ENCODE measurements at regions not wholly inside any gene's neighbourhood (a gene's known extent, or its start where the extent isn't known, plus 50 kb on each side); places are given as distances from the start of the nearest gene placed in this dataset.
A peak's percentile ranks its signal among the peaks of the same experiment; 100 is the strongest.

DNA sequence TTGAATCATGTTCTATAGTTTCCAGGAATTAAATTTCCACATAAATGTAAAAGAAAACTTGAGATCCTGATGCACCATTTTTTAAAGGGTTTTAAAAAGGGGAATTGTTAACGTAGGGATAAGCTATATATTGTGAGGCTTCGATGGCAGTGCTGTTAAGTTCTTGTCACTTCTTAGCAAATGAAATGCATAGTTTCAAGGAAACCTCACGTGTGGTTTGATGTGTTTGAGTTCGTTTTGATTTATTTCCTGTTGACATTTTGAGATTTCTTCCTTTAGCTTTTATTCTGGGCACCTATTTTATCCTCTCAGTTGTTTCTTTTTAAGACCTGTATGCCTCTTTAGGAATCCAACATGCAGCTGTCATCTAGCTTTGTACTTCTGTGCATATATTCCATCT lies 301.0 kb downstream of the DOCK8 start:
- DNase-seq (ENCODE audit: low read depth): no peak

DNA sequence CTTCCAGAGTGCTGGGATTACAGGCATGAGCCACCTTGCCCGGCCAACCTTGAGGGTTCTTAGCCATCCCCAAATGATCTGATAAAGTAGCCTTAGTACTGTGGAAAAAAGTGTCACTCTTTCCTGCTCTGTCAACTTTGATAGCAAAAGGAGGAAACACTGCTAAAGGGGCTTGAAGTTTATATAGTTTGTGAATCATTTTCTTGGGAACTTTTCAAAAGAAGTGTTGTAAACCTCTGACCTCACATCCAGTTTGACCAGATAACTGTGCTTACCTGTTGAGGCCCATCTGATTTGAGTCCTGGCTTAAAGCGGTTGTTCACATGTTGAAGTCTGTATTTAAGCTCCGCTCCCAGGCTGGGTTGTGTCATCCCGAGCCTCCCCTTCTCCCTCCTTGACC lies 303.3 kb downstream of the DOCK8 start:
- no peak for DNase-seq (ENCODE audit: low read depth)

DNA sequence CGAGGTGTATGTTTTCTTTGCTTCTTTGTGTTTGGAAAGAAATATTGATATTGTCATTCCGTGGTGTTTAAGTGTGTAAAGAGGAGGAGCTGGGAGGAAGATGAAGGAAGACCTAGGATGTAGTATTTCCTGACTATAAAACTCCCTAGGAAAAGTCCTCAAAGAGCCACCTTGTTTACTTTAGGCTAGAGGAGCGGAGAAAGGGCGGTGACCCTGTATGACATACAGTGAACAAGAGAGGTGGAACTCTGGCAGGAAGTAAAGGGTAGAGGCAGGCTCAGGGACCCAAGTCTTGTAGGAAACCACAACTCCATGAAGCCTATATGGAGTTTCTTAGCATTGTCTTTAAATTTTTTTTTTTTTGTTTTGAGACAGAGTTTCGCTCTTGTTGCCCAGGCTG lies 303.9 kb downstream of the DOCK8 start:
- DNase-seq (ENCODE audit: low read depth): no peak

DNA sequence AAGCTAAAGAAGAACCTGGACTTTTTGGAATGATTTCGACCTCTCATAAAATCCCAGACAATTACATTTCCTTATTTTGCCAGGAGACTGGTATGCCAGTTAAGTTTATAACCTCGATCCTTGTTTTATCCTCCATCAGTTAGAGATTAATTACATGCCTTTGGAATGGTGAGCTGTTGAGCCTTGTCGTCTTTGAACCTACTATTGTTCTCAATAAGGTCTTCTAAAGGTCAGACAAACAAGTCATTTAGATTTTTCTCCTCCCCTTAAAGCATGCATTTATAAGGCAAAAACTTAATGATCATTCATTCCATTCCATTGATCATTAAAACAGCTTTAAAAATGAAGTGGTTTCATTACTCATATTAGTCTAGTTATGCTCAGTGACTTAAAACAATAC lies 304.9 kb downstream of the DOCK8 start:
- no peak for DNase-seq (ENCODE audit: low read depth)

DNA sequence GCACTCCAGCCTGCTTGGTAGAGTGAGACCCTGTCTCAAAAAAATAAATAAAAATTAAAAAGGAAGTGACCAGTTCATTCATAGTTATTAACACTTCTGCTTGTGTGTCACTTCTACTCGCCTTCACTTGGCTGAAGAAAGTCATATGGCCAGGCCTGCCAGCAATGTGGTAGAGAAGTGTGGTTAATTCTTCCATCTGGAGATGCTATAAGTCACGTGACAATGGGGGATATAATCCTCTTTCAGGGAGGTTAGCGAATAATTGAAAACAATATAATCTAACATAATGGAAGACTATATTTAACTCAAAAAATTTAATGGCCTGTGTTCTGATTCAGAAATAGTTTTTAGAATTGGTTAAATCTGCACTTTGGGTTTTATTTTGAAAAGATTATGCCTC lies 305.6 kb downstream of the DOCK8 start:
- DNase-seq (ENCODE audit: low read depth): no peak

DNA sequence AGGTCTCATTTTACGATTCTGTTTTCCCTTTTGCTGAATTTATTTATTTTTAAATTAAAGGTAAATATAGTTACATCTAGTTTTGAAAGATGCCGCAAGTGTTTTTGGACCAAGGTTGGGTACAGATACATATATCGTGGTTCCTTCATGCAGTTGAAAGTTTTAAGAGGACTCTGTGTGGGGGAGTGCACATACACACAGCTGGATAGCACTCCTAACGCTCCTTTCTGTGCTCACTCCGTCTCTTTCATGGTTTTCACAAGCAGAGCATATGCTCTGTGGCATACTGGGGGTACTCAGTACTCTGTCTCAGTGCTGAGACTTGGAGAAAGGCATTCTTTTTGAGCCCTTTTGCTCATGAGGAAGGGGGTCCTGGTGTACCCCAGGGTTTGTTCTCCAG lies 307.5 kb downstream of the DOCK8 start:
- no peak for DNase-seq (ENCODE audit: low read depth)

DNA sequence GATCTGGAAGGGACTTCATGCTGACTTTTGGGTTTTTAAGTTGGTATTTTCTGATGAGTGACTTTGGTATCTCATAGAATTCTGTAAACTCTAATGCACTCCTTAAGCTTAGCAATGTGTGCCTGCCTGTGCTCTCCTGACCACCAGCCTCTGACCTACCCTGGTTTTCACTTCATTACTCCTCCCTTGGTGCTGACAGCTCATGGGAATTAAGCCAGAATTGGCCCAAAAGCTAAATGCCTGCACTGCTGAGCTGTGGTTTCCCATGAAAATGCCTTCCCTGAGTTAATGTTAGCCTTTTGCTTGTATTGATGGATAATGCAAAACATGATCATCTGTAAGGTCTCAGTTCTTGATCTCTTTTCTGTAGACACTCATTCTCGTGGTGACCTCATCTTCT lies 308.0 kb downstream of the DOCK8 start:
- no peak for DNase-seq (ENCODE audit: low read depth)

DNA sequence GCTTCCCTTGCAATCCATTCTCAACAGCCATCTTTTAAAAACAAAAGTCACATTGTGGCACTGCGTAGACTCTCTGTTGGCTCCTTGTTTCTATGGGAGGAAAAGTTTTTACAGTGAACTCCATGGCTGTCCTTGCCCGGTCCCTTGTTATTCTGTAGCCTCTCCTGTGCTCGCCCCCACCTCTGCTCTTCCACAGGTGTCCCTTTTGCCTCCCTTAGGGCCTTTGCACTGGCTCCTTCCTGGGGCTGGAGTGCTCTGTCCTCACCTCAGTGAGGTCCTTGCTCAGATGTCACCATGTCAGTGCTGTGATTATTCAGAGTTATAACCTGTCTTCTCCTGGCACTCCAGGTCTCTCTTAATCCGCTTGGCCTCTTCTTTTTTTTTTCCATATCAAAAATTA lies 308.8 kb downstream of the DOCK8 start:
- DNase-seq (ENCODE audit: low read depth): no peak

DNA sequence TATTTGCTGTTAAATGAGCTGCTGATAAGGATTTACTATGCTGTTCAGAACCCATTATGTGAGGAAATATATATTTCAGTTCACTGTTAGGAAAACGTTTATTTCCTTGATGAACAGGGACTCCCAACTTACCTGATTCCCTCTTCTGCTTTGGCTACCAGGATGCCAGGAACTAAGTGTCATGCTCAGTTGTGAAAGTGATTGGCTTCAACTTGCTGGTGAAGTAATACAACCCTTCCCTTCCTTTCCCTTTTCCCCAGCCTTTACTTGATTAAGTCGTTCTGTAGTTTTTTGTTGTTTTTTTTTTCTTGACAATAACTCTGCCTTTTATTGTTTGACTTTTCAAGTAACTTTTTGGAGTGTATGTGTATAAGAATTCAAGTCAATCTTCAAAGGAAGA lies 309.3 kb downstream of the DOCK8 start:
- DNase-seq (ENCODE audit: low read depth): no peak

DNA sequence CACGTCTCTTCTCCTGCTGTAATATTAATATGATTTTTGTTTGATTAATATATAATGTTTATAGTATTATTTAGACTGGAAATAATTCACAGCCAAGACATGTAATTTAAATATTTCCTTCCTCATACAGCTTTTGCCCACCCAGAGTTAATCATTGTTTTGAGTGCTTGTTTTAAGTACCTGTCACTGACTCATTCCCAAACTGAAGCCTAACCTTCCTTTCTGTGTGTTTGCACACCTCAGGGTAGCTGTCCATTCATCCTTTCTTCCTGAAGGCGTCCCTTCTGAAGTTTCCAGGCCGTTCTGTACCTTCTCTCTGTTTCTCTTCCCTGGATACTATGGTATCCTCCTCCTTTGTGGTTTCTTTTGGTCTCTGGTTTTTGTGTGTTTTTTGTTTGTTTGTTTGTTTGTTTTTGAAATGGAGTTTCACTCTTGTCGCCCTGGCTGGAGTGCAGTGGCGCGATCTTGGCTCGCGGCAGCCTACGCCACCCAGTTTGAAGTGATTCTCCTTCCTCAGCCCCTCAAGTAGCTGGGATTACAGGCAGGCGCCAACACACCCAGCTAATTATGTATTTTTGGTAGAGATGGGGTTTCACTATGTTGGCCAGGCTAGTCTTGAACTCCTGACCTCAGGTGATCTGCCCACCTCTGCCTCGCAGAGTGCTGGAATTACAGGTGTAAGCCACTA lies 312.4 kb downstream of the DOCK8 start:
- no peak for DNase-seq (ENCODE audit: low read depth)

DNA sequence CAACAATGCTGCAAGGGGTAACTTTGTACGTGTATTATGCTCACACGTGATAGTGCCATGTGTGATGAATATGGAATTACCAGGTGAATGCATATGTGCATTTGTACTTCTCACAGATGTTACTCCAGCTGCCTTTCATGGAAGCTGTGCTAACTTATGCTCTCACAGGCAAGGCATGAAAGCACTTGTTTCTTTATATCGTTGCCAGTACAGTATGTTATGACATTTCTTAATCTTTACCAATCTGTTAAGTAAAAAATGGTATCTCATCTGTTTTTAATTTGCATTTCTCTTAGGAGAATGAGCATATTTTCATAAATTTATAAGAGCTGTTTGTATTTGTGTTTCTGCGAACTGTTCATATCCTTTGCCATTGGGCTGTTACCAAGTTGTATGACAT lies 311.8 kb upstream of the DMRT1 start:
- DNase-seq (ENCODE audit: low read depth): no peak

DNA sequence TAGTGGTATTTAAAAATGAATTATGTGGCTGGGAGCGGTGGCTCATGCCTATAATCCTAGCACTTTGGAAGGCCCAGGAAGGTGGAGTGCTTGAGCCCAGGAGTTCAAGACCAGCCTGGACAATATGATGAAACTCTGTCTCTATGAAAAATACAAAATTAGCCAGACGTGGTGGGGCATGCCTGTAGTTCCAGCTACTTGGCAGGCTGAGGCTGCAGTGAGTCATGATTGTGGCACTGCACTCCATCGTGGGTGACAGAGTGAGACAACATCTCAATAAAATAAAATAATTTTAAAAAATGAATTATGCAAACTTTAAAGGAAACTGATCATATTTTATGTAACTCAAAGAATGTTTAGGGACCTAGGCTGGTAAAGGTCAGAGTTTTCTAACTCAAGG lies 310.8 kb upstream of the DMRT1 start:
- no peak for DNase-seq (ENCODE audit: low read depth)

DNA sequence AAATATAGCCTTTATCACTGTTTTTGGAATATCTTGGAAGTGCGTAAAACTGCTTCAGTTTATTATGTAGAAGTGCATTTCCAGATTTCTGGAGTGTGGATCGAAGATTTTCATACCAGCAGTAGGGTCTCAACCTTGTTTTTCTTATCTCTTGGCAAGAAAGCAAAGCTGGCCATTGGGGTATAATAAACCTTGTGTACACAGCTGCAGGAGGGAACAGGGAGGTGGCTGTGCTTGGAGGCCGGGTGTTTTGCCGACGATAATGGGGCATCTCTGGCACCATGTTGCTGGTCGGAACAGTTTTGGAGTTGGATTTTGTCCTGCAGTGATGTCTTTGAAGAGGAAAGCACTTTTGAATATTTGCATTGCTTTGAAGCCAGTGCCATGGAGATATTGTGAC lies 308.8 kb upstream of the DMRT1 start:
- no peak for DNase-seq (ENCODE audit: low read depth)

DNA sequence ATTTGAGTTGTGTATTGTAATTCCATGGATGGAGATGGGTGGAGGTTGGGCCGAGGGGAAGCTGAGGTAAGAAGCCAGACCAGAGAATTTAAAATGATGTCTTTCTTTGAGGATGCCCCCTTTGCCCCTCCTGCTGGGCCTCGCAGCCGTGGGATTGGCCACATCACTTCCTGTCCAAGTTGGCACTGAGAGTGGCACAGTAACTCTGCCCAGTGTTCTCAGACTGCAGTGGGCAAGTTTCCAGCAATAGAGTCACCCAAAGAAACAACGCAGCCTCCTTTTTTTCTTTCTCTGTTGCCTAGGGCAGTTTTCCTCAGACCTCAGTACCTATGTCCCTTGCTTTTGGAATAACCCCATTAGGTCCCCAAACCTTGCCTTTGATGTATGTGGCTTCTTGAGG lies 306.6 kb upstream of the DMRT1 start:
- no peak for DNase-seq (ENCODE audit: low read depth)

DNA sequence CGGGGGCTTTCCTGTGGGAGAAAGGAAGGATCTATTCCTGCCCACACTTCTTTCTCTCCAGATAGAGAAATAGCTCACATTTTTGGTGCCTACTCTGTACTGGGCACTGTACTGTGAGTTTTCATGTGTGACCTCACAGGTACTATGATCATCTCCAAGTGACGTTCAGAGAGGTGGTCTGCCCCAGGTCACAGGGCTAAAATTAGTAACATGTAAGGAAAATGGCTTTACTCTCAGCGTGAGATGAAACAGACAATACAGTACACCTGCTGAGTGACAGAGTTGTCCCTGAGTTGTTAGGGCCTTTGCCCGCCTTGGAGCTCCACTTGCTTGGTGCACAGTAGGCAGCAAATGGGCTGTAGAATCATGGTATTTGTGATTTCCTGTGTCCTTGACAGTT lies 306.1 kb upstream of the DMRT1 start:
- no peak for DNase-seq (ENCODE audit: low read depth)

DNA sequence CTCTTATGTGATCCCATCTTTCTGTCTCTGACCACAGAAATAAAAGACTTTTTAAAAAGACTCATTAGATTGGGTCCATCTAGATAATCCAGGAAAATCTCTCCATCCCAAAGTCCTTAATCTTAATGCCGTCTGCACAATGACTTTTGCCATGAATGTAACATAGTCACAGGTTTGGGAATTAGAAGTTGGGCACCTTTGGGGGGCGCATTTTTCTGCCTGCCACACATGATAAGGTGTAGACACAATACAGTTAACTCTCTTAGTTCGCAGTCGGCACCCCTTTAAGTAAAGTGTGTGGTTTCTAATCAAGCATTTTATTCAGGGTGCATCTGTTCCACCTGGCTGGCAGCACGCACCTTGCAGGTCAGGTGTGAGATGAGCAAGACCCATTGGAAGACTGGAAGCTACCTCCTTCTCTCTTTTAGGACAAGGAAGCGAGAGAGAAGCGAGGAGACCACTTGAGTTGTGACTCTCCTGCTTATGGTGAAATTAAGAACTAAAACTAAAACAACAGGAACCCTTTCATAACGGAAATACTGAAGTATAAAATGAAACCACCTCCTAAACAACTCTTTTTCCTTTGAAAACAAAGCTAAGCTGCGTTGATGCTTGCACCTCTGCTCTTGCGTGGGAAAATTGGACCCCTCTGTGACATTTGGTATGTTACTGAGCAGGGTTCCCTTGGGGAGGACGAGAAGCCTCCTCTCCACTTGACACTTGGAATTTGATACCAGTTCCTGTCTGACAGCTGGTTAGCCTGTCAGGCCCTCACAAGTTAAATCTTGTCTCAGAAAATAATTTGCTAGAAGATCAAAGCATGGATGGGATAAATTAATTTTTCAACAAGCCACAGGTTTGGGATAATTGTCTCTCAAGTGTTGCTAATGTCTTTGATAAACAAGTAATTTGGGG lies 304.6 kb upstream of the DMRT1 start:
- DNase-seq (ENCODE audit: low read depth): no peak

DNA sequence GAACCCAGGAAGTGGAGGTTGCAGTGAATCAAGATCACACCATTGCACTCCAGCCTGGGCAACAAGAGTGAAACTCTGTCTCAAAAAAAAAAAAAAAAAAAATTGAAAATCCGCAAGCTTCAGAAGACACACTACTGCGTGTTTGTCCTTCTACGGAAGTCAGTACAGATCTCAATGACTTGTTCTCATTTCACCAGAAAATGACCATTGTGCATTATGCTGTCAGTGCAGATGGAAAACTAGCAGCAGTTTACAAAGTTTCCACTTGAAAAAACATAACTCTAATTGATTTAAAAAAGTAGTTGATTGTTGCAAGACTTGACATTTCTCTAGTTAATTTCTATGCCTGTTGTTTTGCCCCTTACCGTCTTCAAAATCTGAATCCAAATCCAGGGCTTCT lies 298.0 kb upstream of the DMRT1 start:
- no peak for DNase-seq (ENCODE audit: low read depth)

DNA sequence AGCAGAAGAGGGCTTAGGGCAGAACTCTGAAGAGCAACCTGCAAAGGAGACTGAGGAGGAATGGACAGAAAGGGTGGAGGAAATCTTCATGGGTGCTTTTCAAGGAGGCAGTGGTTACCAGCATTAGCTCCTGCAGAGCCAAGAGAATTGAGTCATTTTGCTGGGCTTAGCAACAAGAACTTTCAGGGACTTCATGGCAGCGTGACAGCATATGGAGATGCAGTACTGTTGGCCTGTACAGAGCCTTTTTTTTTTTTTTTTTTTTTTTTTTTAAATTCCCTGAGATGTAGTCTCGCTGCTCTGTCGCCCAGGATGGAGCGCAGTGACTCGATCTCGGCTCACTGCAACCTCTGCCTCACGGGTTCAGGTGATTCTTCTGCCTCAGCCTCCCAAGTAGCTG lies 296.0 kb upstream of the DMRT1 start:
- DNase-seq (ENCODE audit: low read depth): no peak

DNA sequence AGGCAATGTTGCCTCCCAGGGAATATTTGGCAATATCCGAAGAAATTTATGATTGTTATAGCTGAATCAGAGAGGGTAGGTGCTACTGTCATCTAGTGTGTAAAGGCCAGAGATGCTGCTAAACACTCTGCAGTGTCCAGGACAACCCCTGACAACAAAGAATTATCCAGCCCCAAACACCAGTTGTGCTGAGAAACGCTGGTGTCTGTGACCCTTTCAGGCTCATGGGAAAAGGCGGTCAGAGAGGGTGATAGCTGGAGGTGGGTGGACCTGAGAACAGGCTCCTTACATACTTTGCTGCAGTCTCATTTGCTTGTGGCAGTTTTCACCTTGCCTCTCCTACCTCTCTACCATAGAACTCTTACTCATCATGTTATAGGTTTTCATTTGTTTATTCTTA lies 295.3 kb upstream of the DMRT1 start:
- no peak for DNase-seq (ENCODE audit: low read depth)

DNA sequence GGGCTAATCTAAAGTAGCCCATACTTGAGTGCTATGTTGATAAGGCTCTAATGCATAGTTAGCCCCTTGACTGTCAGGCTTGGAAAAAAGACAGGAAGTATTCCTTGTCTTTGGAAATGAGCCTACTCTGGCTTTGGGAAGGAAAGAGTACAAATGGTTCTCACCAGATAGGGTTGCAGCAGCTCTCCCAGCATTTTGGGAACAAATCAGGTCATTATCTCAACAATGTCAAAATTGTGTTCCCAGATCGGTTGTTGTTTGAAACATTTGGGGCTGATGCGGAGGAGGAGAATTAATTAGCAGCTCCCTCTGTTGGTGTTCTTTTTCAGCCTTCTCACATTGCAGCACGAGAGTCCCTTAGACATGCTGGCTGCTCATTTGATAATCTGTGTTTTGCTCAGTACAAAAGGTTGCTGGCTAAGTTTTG lies 294.7 kb upstream of the DMRT1 start:
- peak; percentile 36 for DNase-seq (ENCODE audit: low read depth)

DNA sequence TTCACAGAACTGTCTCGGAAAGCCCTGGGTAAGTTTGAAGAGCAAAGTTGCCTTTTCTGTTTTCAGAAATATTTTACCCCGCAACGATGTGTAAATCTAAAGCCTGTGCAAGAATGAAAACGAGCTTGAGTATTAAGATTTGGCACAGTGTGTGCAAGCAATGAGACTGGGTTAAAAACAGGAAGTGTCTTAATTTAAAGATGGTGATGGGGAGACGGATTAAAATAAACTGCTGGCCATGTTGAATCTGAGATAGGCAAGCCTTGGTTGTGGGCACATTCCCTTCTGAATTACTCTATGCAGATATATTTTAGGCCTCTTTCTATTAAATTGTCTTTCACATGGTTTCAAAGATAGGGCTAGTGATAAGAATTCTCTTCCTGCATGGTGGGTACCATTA lies 294.2 kb upstream of the DMRT1 start:
- DNase-seq (ENCODE audit: low read depth): no peak

DNA sequence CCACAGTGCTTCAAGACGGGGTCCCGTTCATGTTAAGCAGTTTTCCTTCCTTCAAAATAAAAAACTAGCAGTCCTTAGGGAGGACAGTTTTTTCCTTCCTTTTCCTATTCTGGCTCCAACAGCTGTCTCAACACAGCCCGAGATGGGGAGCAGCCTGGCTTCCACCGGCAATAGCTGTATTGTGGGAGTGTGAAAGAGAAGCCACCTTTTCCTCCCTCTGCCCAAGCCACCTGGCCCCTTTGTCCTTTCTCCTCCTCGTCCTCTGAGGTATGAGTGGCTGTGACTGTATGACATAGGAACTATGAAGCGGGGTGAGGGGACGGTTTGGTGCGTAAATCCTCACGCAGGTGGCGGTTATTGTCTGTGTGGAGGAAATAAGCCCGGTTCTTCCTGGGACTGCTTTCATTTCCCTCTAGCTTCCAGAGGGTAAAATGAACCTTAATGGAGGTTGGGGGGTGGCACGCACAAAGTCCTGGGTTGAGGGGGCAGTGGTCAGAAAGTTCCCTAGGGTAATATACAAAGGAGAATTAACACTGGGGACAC lies 292.0 kb upstream of the DMRT1 start:
- DNase-seq (ENCODE audit: low read depth): no peak

DNA sequence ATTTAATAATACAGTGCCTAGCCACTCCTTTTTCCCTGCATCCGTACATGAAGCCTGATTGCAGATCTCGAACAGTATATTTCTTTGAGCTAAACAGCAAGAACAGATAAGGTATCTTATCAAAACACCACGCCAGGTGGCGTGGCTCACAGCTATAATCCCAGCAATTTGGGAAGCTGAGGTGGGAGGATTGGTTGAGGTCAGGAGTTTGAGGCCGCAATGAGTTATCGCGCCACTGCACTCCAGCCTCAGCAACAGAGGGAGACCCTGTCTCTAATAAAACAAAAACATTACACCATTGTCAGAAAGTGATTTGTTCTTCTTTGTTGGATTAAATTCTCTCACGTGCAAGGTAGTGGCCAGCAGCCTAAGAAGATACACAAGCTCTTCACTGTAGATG lies 291.2 kb upstream of the DMRT1 start:
- DNase-seq (ENCODE audit: low read depth): no peak
